Lung (tissue), 11 donors: ENCODE measurements at regions not wholly inside any gene's neighbourhood (a gene's known extent, or its start where the extent isn't known, plus 50 kb on each side); places are given as distances from the start of the nearest gene placed in this dataset.

Source experiments
- ATAC-seq: fragments of 200-7000 bp; cut with Tn5 transposase; one replicate; pipeline ENCODE4 v1.9.1; 2020; ENCODE audit warnings: moderate number of reproducible peaks; ENCODE audit not compliant: insufficient read depth, low FRiP score
- DNase-seq, 3 donors: peaks; one replicate each; pipeline ENCODE4 v3.0.0-alpha.2; 2013 to 2017
- H3K27ac ChIP-seq, 2 donors: one replicate each; pipeline ENCODE4 v1.5.1; 2013; ENCODE audit warnings: mild to moderate bottlenecking in 2 of 2, moderate library complexity in 2 of 2, control low read depth in 1 of 2, inconsistent platforms in 1 of 2, low read depth in 1 of 2, low read length in 1 of 2
- H3K27me3 ChIP-seq, 3 donors: one replicate each; pipeline ENCODE4 v1.5.1; 2013; ENCODE audit warnings: low read length in 2 of 3; ENCODE audit not compliant: control insufficient read depth in 3 of 3, insufficient read depth in 3 of 3
- H3K36me3 ChIP-seq, 4 donors: one replicate each; pipeline ENCODE4 v1.5.1; 2013; ENCODE audit warnings: low read length in 4 of 4, mild to moderate bottlenecking in 1 of 4, moderate library complexity in 1 of 4; ENCODE audit not compliant: control insufficient read depth in 4 of 4, insufficient read depth in 4 of 4
- H3K4me1 ChIP-seq, 5 donors: one replicate each; pipeline ENCODE4 v1.5.1; 2013; ENCODE audit warnings: low read length in 5 of 5, mild to moderate bottlenecking in 2 of 5, moderate library complexity in 1 of 5; ENCODE audit not compliant: control insufficient read depth in 5 of 5, insufficient read depth in 5 of 5
- H3K4me3 ChIP-seq: one replicate; pipeline ENCODE4 v1.5.1; 2013; ENCODE audit warnings: mild to moderate bottlenecking, control low read depth, moderate library complexity
- H3K9ac ChIP-seq, 2 donors: one replicate each; pipeline ENCODE4 v1.5.1; 2013; ENCODE audit warnings: low read length in 2 of 2, control low read depth in 1 of 2; ENCODE audit not compliant: insufficient read depth in 1 of 2
- H3K9me3 ChIP-seq, 4 donors: one replicate each; pipeline ENCODE4 v1.5.1; 2013; ENCODE audit warnings: low read length in 3 of 4, mild to moderate bottlenecking in 1 of 4, moderate library complexity in 1 of 4; ENCODE audit not compliant: control insufficient read depth in 4 of 4, insufficient read depth in 3 of 4
- WGBS, 2 donors: extraction: QIAGEN DNeasy Blood & Tissue Kit; methylation state at CpG; one replicate each; pipeline ENCODE4 v1.1.7; 2013; 5-methylcytosine and 5-hydroxymethylcytosine counted together
- TF ChIP-seq, protein P1 (sequence below): IDR thresholded peaks from 2 replicates; pipeline ENCODE4 v1.5.1; 2012; ENCODE audit warnings: mild to moderate bottlenecking; ENCODE audit errors: control extremely low read depth, extremely low read depth
- donor health status: control.
- donor health status: control.
- donor health status: Bipolar disorder and iron deficiency.
- donor health status: healthy.
- donor health status: DM: yes; HTN: yes; CAD: no.

DNA sequence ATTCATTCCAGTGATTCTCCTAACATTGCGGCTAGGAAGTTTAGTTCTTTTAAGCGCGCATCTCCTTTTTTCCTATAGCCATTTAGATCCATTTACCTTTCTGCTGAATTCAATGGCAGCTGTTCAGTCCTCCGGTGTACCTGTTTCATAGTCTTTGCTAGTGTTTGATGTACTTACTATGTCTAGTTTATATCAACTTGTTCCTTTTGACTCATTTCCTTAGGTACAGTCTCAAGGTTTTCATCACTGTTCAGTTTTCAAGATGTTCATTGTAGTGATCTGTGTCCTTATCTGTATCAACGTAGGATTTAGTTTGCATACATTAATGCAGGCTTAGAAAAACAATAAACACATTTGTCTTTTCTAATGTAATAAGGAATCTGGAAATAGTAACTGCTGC, 59.0 kb upstream of the MBNL1 start:
- Histone ChIP-seq H3K36me3 (no peaks in the 10 kb centered on the region), H3K27me3 (no peaks in the 10 kb centered on the region), H3K27ac (no peak overlapping the region), H3K9me3 (no peaks in the 10 kb centered on the region), H3K9ac (no peak overlapping the region), H3K4me1 (no peaks in the 10 kb centered on the region), H3K4me3 (no peak overlapping the region)
- TF ChIP-seq, protein P1, sequence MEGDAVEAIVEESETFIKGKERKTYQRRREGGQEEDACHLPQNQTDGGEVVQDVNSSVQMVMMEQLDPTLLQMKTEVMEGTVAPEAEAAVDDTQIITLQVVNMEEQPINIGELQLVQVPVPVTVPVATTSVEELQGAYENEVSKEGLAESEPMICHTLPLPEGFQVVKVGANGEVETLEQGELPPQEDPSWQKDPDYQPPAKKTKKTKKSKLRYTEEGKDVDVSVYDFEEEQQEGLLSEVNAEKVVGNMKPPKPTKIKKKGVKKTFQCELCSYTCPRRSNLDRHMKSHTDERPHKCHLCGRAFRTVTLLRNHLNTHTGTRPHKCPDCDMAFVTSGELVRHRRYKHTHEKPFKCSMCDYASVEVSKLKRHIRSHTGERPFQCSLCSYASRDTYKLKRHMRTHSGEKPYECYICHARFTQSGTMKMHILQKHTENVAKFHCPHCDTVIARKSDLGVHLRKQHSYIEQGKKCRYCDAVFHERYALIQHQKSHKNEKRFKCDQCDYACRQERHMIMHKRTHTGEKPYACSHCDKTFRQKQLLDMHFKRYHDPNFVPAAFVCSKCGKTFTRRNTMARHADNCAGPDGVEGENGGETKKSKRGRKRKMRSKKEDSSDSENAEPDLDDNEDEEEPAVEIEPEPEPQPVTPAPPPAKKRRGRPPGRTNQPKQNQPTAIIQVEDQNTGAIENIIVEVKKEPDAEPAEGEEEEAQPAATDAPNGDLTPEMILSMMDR, result no peak
- DNase-seq, result no peak
- WGBS, 2 donors, result 79 to 99% methylated on average over 5 of the region's 5 CpGs
- no peak for ATAC-seq

DNA sequence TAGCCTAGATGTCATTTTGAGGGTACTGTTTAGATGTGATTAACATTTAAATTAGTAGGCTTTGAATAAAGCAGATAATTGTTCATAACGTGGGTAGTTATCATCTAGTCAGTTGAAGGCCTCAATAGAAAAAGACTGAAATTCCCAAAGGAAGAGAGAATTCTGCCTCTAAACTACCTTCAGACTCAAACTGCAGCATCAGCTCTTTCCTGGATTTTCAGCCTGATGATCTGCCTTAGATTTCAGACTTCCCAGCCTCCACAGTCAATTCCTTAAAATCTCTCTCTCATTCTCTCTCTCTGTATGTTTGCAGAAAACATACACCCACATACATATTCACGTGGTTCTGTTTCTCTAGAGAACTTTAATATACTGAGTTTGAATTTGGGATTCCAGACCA, 58.0 kb upstream of the MBNL1 start:
- no peak overlapping the region for H3K27ac ChIP-seq
- no peaks in the 10 kb centered on the region for H3K4me1 ChIP-seq
- no peak overlapping the region for H3K9ac ChIP-seq
- H3K4me3 ChIP-seq, result no peak overlapping the region
- TF ChIP-seq, protein P1, result no peak
- DNase-seq (no peak), ATAC-seq (no peak)
- WGBS, 2 donors, result 93 to 99% methylated on average over 2 of the region's 2 CpGs
- H3K36me3 ChIP-seq, result no peaks in the 10 kb centered on the region
- H3K9me3 ChIP-seq, result no peaks in the 10 kb centered on the region
- no peaks in the 10 kb centered on the region for H3K27me3 ChIP-seq

GRCh38 chr3:152211655-152212054, 57.1 kb upstream of the MBNL1 start:
- no peak overlapping the region for H3K27ac ChIP-seq
- no peaks in the 10 kb centered on the region for H3K27me3 ChIP-seq
- no peaks in the 10 kb centered on the region for H3K36me3 ChIP-seq
- ATAC-seq (no peak), DNase-seq (no peak)
- H3K9ac ChIP-seq, result no peak overlapping the region
- TF ChIP-seq, protein P1, result no peak
- H3K9me3 ChIP-seq, result no peaks in the 10 kb centered on the region
- WGBS, 2 donors, result 91 to 93% methylated on average over 1 of the region's 1 CpG
- H3K4me1 ChIP-seq, result no peaks in the 10 kb centered on the region
- no peak overlapping the region for H3K4me3 ChIP-seq

- H3K27ac ChIP-seq, result no peak overlapping the region
- TF ChIP-seq, protein P1, result no peak
- H3K27me3 ChIP-seq, result no peaks in the 10 kb centered on the region
- DNase-seq (no peak), ATAC-seq (no peak)
- no peaks in the 10 kb centered on the region for H3K36me3 ChIP-seq
- H3K9ac ChIP-seq, result no peak overlapping the region
- H3K4me3 ChIP-seq, result no peak overlapping the region
- no peaks in the 10 kb centered on the region for H3K9me3 ChIP-seq
- H3K4me1 ChIP-seq, result no peaks in the 10 kb centered on the region
Observed at GRCh38 chr3:152213203-152213602, 55.5 kb upstream of the MBNL1 start.
